ENCODE measurements at regions not wholly inside any gene's neighbourhood (a gene's known extent, or its start where the extent isn't known, plus 50 kb on each side); places are given as distances from the start of the nearest gene placed in this dataset.

DNA sequence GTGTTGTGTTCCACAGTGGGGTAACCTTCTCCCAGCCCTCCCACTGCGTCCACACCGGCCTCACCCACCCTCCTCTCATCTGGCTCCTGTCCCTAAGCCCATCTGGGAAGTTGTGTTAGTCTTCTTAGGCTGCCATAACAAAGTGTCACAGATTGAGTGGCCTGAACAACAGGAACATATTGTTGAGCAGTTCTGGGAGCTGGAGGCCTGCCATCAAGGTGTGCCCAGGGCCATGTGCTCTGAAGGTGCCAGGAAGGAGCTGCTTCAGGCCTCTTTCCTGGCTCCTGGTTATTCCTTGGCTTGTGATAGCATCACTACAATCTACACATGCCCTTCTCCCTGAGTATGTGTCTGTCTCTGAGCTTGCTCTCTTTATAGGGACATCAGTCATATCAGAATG, 327.6 kb upstream of the COBL start:
- TF ChIP-seq, protein P1, sequence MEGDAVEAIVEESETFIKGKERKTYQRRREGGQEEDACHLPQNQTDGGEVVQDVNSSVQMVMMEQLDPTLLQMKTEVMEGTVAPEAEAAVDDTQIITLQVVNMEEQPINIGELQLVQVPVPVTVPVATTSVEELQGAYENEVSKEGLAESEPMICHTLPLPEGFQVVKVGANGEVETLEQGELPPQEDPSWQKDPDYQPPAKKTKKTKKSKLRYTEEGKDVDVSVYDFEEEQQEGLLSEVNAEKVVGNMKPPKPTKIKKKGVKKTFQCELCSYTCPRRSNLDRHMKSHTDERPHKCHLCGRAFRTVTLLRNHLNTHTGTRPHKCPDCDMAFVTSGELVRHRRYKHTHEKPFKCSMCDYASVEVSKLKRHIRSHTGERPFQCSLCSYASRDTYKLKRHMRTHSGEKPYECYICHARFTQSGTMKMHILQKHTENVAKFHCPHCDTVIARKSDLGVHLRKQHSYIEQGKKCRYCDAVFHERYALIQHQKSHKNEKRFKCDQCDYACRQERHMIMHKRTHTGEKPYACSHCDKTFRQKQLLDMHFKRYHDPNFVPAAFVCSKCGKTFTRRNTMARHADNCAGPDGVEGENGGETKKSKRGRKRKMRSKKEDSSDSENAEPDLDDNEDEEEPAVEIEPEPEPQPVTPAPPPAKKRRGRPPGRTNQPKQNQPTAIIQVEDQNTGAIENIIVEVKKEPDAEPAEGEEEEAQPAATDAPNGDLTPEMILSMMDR (IDR thresholded peaks at IDR 0.05; ENCODE audit: poor library complexity, severe bottlenecking): no peak
- no peak for DNase-seq (ENCODE audit: low spot score)
- Histone ChIP-seq H3K4me1 (ENCODE audit: insufficient read depth, poor library complexity, severe bottlenecking) (peaks cover 4% of the 10 kb centered on the region), H3K9me3 (ENCODE audit: severe bottlenecking) (no peaks in the 10 kb centered on the region), H3K27me3 (ENCODE audit: insufficient read depth, poor library complexity, severe bottlenecking) (no peaks in the 10 kb centered on the region), H3K4me3 (ENCODE audit: severe bottlenecking) (no peak overlapping the region), H3K36me3 (ENCODE audit: low read depth) (no peaks in the 10 kb centered on the region), H3K27ac (ENCODE audit: poor library complexity, severe bottlenecking) (no peak overlapping the region)
- no peak for ATAC-seq (ENCODE audit: low read depth)

DNA sequence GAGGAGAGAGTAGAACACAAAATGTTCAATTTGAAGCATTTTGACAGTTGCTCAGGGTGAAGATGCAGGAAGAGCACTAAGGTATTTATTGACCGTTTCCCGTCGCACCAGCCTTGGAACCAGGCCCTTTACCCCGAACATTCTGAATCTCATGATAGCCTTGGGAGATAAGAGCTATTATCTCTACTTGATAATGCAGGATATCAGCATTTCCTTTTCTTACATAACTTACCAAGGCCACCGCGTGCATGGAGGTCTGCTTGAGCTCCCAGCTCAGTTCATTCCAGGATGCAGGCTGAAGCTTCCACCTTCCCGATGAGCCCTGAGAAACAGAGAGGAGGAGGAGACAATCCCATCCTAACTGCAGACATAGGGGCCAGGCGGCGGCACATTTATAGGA, 324.2 kb upstream of the COBL start:
- no peaks in the 10 kb centered on the region for H3K36me3 ChIP-seq (ENCODE audit: low read depth)
- ATAC-seq (ENCODE audit: low read depth): no peak
- H3K4me3 ChIP-seq (ENCODE audit: severe bottlenecking): no peak overlapping the region
- no peaks in the 10 kb centered on the region for H3K9me3 ChIP-seq (ENCODE audit: severe bottlenecking)
- no peak for DNase-seq (ENCODE audit: low spot score)
- H3K27ac ChIP-seq (ENCODE audit: poor library complexity, severe bottlenecking): no peak overlapping the region
- TF ChIP-seq, protein P1 (IDR thresholded peaks at IDR 0.05; ENCODE audit: poor library complexity, severe bottlenecking): no peak
- H3K27me3 ChIP-seq (ENCODE audit: insufficient read depth, poor library complexity, severe bottlenecking): no peaks in the 10 kb centered on the region
- H3K4me1 ChIP-seq (ENCODE audit: insufficient read depth, poor library complexity, severe bottlenecking): no peaks in the 10 kb centered on the region

DNA sequence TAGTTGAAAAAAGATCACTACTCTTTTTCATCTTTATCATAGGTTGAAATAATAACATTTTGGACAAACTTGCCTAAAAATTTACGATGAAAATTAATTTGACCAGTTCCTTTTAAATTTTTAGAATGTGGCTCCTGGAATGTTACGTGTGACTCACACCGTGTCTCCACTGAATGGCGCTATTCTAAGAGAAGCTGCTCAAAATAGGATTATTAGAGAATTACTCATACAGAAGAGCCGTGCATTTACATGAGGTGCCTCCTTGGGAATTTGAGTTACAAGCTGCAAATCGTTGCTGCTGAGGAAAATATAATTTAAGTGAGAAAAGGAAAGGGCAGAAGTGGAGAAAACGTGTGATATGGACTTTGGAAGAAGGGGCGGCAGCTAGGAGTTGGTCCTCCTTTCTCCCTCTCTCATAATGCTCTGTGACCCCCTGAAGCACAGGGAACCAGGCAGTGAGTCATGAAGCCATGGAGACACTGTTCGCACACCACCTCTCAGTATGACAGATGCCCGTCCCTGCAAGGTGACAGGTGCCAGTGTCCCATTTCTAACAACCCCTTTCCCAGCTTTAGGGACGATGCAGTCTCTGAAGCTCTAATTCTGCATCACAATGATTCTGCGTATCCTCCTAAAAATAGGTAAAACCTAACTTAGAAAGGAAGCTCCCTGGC, 323.2 kb upstream of the COBL start:
- TF ChIP-seq, protein P1 (IDR thresholded peaks at IDR 0.05; ENCODE audit: poor library complexity, severe bottlenecking): peak; percentile 34
- Histone ChIP-seq H3K36me3 (ENCODE audit: low read depth) (no peaks in the 10 kb centered on the region), H3K9me3 (ENCODE audit: severe bottlenecking) (no peaks in the 10 kb centered on the region), H3K27ac (ENCODE audit: poor library complexity, severe bottlenecking) (no peak overlapping the region), H3K27me3 (ENCODE audit: insufficient read depth, poor library complexity, severe bottlenecking) (no peaks in the 10 kb centered on the region), H3K4me3 (ENCODE audit: severe bottlenecking) (no peak overlapping the region), H3K4me1 (ENCODE audit: insufficient read depth, poor library complexity, severe bottlenecking) (no peaks in the 10 kb centered on the region)
- no peak for DNase-seq (ENCODE audit: low spot score)
- peak; percentile 87 for ATAC-seq (ENCODE audit: low read depth)

DNA sequence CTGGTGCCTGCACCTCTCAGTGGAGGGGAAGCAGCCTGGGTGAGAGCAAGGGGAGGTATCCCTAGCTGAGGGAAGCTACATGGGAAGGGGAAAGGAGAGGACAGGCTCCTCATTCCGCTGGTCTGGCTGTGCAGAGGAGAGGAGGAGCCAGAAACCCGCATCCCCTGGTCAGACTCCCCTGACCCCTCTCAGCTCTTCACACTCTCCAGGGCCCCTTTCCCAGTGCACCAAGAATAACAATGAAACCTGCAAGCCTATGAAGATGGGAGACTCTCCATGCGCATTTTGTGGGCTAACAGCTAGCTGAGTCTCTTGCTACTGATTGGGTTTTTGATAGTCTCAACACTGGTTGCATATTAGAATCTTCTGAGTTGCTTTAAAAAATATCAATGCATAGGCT, 319.9 kb upstream of the COBL start:
- no peak overlapping the region for H3K4me3 ChIP-seq (ENCODE audit: severe bottlenecking)
- no peak overlapping the region for H3K27ac ChIP-seq (ENCODE audit: poor library complexity, severe bottlenecking)
- H3K4me1 ChIP-seq (ENCODE audit: insufficient read depth, poor library complexity, severe bottlenecking): no peaks in the 10 kb centered on the region
- H3K9me3 ChIP-seq (ENCODE audit: severe bottlenecking): no peaks in the 10 kb centered on the region
- no peaks in the 10 kb centered on the region for H3K27me3 ChIP-seq (ENCODE audit: insufficient read depth, poor library complexity, severe bottlenecking)
- ATAC-seq (ENCODE audit: low read depth): no peak
- TF ChIP-seq, protein P1 (IDR thresholded peaks at IDR 0.05; ENCODE audit: poor library complexity, severe bottlenecking): no peak
- no peaks in the 10 kb centered on the region for H3K36me3 ChIP-seq (ENCODE audit: low read depth)
- no peak for DNase-seq (ENCODE audit: low spot score)

DNA sequence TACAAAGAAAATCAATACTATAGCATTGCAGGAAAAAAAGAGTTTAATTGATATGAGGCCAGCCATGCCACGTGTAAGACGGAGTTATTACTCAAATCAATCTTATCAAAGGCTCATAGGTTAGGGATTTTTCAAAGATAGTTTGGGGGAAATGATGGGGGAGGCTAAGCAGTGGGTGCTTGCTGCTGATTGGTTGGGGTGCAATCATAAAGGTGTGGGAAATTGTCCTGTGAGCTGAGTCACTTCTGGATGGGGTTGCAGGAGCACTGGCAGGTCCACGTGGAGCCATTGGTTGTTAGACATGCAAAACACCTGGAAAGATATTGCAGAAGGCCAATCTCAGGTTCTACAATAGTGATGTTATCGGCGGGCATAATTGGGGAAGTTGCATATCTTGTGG, 319.2 kb upstream of the COBL start:
- H3K4me1 ChIP-seq (ENCODE audit: insufficient read depth, poor library complexity, severe bottlenecking): no peaks in the 10 kb centered on the region
- no peak overlapping the region for H3K4me3 ChIP-seq (ENCODE audit: severe bottlenecking)
- no peak overlapping the region for H3K27ac ChIP-seq (ENCODE audit: poor library complexity, severe bottlenecking)
- TF ChIP-seq, protein P1 (IDR thresholded peaks at IDR 0.05; ENCODE audit: poor library complexity, severe bottlenecking): no peak
- no peaks in the 10 kb centered on the region for H3K27me3 ChIP-seq (ENCODE audit: insufficient read depth, poor library complexity, severe bottlenecking)
- no peak for ATAC-seq (ENCODE audit: low read depth)
- no peaks in the 10 kb centered on the region for H3K36me3 ChIP-seq (ENCODE audit: low read depth)
- H3K9me3 ChIP-seq (ENCODE audit: severe bottlenecking): no peaks in the 10 kb centered on the region
- DNase-seq (ENCODE audit: low spot score): no peak

Data from RWPE2 (cell line).